Spleen (tissue), 7 donors: ENCODE measurements at regions not wholly inside any gene's neighbourhood (a gene's known extent, or its start where the extent isn't known, plus 50 kb on each side); places are given as distances from the start of the nearest gene placed in this dataset.

Experiments
- CTCF ChIP-seq, 11 experiments: fragments of 200-600 bp in 7 of 11; fragments of 450-650 bp in 4 of 11; sonication (generic) in 4 of 11; IDR thresholded peaks in 8 of 11; conservative IDR thresholded peaks in 3 of 11; 1 replicate in 7 of 11; 2 replicates in 4 of 11; pipeline versions ENCODE4 v1.4.0 to v1.8.0; 2016 to 2021; ENCODE audit warnings: antibody characterized with exemption in 11 of 11, inconsistent platforms in 4 of 11, mild to moderate bottlenecking in 1 of 11
- POLR2AphosphoS5 ChIP-seq, 3 donors: sonication (generic); formaldehyde crosslinking; IDR thresholded peaks; one replicate each; pipeline ENCODE4 v1.5.1; 2017; ENCODE audit warnings: antibody characterized with exemption in 3 of 3
- donor health status: DM: no; HTN: no; CAD: no; lungs with moderate emphysema.
- donor health status: DM: no; HTN: no; CAD: no.
- donor health status: DM: no; HTN: no; CAD: no.

GRCh38 chr4:45518832-45519231 lies 605.0 kb downstream of the GABRG1 start:
- TF ChIP-seq CTCF (IDR thresholded peaks at IDR 0.05 in 8 of 11, conservative IDR thresholded peaks at IDR 0.05 in 3 of 11) (no peak), POLR2AphosphoS5 (IDR thresholded peaks at IDR 0.05) (no peak)
